ENCODE measurements at regions not wholly inside any gene's neighbourhood (a gene's known extent, or its start where the extent isn't known, plus 50 kb on each side); places are given as distances from the start of the nearest gene placed in this dataset.

GRCh38 chr6:79796197-79796596 is 151.2 kb downstream of the ELOVL4 start:
- Histone ChIP-seq H3K18ac (ENCODE audit: extremely low read depth, low read length) (no peak overlapping the region), H4K5ac (ENCODE audit: insufficient read length, low read depth, low read length) (no peak overlapping the region), H3K9me3 (ENCODE audit: insufficient read depth in 2 of 2, low read depth in 1 of 2, low read length in 1 of 2) (no peaks in the 10 kb centered on the region), H3K4me2 (ENCODE audit: insufficient read depth in 1 of 2, low read depth in 2 of 2, low read length in 2 of 2) (no peak overlapping the region), H3K4ac (replicated peaks; ENCODE audit: insufficient read length, low read depth, low read length) (no peak overlapping the region), H2AFZ (ENCODE audit: low read length) (peak overlapping the region; percentile 54; the same call in 1 of the 2 replicates), H2BK20ac (ENCODE audit: low read length) (no peak overlapping the region), H3K23me2 (ENCODE audit: low read depth, low read length) (no peaks in the 10 kb centered on the region), H3K79me1 (ENCODE audit: low read depth, low read length) (no peaks in the 10 kb centered on the region), H3K23ac (ENCODE audit: insufficient read length) (no peak overlapping the region), H4K8ac (ENCODE audit: extremely low read depth, insufficient read depth, low read length) (no peak overlapping the region), H3K14ac (ENCODE audit: insufficient read length) (no peak overlapping the region), H2BK12ac (ENCODE audit: low read depth, low read length) (no peak overlapping the region), H2BK120ac (replicated peaks; ENCODE audit: low read depth, low read length) (no peak overlapping the region), H3K36me3 (ENCODE audit: control insufficient read depth in 2 of 4, insufficient read depth in 4 of 4, low read length in 3 of 4) (no peaks in the 10 kb centered on the region), H3K9ac (replicated peaks in 1 of 4; ENCODE audit: extremely low read depth in 1 of 4, low read depth in 3 of 4, low read length in 3 of 4) (no peak overlapping the region), H3K56ac (replicated peaks; ENCODE audit: insufficient read length, low read depth, low read length) (no peak overlapping the region), H3K79me2 (ENCODE audit: control insufficient read depth in 1 of 2, insufficient read depth in 2 of 2, low read length in 2 of 2) (no peaks in the 10 kb centered on the region), H2AK5ac (ENCODE audit: low read depth, low read length) (no peak overlapping the region), H2BK15ac (ENCODE audit: low read length) (no peak overlapping the region), H4K91ac (replicated peaks; ENCODE audit: insufficient read length, low read length) (no peak overlapping the region), H3K4me1 (replicated peaks in 1 of 4; ENCODE audit: control insufficient read depth in 3 of 4, insufficient read depth in 4 of 4, low read length in 3 of 4) (no peaks in the 10 kb centered on the region), H3K27me3 (replicated peaks in 1 of 4; ENCODE audit: control insufficient read depth in 3 of 4, extremely low read depth in 1 of 4, insufficient read depth in 3 of 4, low read length in 3 of 4) (no peaks in the 10 kb centered on the region), H2BK5ac (ENCODE audit: low read depth, low read length) (no peak overlapping the region), H3K27ac (ENCODE audit: low read depth, low read length) (no peak overlapping the region), H4K20me1 (replicated peaks in 1 of 2; ENCODE audit: control insufficient read depth in 1 of 2, insufficient read depth in 2 of 2, low read length in 2 of 2) (no peaks in the 10 kb centered on the region), H3K4me3 (ENCODE audit: extremely low read depth in 1 of 4, insufficient read depth in 2 of 4, low read depth in 3 of 4, low read length in 4 of 4) (no peak overlapping the region)
- no peak for FAIRE-seq
- WGBS, 2 experiments (ENCODE audit: extremely low coverage in 1 of 2, insufficient coverage in 1 of 2, insufficient read length in 1 of 2, insufficient replicate concordance in 2 of 2, low coverage in 1 of 2, low lambda C conversion rate in 2 of 2, missing lambda C conversion rate in 1 of 2), result 56% methylated on average over 2 of the region's 2 CpGs; no CpG with 5 or more reads in 1 of the 2 experiments
- CTCF ChIA-PET (ENCODE audit: partially characterized antibody), result interaction anchor here (0.6 to 1.2 kb wide), 6 partner anchors 9 to 72 kb away, joined by 3 to 5 read pairs (median 4); no protein-coding TSS in a partner anchor
- POLR2A ChIA-PET (ENCODE audit: partially characterized antibody), result interaction anchor here (1.3 kb wide), 1 partner anchor 10 kb away, joined by 3 read pairs; no protein-coding TSS in a partner anchor
- DNase-seq (ENCODE audit: low read depth in 1 of 2, low spot score in 2 of 2), result no peak

Measured in H1 (cell line).